IPS-NIHi7 (cell line): ENCODE measurements at regions not wholly inside any gene's neighbourhood (a gene's known extent, or its start where the extent isn't known, plus 50 kb on each side); places are given as distances from the start of the nearest gene placed in this dataset.

Experiments used
- DNase-seq: peaks from one replicate; pipeline ENCODE4 v3.0.0; 2012; ENCODE audit warnings: mixed read lengths; ENCODE audit errors: extremely low spot score

DNA sequence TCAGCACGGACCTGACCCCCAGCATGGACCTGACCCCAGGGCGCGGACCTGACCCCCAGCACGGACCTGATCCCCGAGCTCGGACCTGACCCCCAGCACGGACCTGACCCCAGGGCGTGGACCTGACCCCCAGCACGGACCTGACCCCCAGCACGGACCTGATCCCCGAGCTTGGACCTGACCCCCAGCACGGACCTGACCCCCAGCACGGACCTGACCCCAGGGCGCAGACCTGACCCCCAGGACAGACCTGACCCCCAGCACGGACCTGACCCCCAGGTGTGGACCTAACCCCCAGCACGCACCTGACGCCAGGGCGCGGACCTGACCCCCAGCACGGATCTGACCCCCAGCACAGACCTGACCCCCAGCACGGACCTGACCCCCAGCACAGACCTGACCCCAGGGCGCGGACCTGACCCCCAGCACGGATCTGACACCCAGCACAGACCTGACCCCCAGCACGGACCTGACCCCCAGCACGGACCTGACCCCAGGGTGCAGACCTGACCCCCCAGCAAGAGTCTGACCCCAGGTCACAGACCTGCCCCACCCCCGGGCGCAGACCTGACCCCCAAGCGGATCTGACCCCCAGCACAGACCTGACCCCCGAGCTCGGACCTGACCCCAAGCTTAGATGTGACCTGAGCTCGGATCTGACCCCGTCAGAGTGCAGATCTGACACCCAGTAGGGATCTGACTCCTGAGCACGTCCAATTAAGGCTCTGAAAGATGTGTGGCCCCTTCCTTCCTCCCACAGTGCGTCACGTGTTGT, 98.7 kb downstream of the C16orf95 start:
- DNase-seq: no peak

GRCh38 chr16:87219287-87219909, 97.8 kb downstream of the C16orf95 start:
- no peak for DNase-seq

GRCh38 chr16:87221633-87222032, 95.6 kb downstream of the C16orf95 start:
- DNase-seq: no peak

GRCh38 chr16:87222335-87222734, 94.9 kb downstream of the C16orf95 start:
- DNase-seq: no peak

GRCh38 chr16:87223656-87224248, 93.4 kb downstream of the C16orf95 start:
- no peak for DNase-seq

DNA sequence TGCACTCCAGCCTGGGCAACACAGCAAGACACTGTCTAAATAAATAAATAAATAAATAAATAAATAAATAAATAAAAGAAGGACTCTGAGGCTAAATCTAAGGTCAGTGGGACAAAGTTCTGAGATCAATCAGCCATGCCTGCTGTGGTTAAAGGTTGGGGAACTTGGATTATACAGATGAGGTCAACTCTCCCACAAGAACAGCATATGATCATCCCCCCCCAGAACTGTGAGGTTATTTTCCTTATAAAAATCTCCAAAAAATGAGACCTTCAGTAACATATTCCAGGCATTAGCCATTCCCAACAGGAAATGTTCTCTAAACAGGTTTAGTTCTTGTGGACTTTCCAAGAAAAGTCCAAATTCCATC, 90.3 kb downstream of the C16orf95 start:
- no peak for DNase-seq

GRCh38 chr16:87227296-87227951, 89.8 kb downstream of the C16orf95 start:
- no peak for DNase-seq

DNA sequence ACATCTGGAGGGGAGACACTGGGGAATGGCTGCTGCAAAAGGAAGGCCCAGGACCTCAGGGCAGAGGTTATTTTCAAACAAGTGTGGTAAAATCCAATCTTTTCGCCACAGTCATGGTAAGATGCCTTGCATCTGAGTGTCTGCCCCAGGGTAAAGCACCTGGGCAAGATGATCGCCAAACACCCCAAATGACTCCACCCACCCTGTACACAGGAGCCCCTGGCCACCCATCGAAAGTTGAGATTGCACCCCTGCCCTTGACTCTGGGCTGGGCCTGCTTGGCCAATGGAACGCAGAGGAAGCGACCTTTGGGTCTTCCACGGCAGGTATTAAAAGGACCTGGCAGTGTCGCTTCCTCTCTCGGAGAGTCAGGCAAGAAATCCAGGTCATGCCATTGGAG, 88.8 kb downstream of the C16orf95 start:
- DNase-seq: no peak

- DNase-seq: no peak
Observed at GRCh38 chr16:87229230-87230188, 87.7 kb downstream of the C16orf95 start.

- DNase-seq: no peak
Observed at GRCh38 chr16:87230571-87230970, 86.6 kb downstream of the C16orf95 start.

DNA sequence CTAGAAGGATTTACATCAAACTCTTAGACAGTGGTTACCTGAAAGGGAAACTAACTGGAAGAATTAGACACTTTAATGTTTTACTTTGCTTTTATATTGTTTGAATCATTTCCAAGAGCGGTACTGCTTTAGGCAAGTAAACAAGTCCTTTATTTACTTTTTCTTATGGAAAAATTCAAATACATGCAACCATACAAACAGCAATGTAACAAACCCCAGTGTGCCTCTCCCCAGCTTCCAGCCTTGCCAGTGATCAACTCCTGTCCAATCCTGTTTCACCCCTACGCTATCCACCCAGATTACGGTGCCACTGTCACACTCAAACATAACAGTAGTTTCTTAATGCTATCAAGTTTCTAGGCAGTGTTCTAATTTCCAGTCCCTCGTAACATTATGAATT, 85.9 kb downstream of the C16orf95 start:
- DNase-seq: no peak

DNA sequence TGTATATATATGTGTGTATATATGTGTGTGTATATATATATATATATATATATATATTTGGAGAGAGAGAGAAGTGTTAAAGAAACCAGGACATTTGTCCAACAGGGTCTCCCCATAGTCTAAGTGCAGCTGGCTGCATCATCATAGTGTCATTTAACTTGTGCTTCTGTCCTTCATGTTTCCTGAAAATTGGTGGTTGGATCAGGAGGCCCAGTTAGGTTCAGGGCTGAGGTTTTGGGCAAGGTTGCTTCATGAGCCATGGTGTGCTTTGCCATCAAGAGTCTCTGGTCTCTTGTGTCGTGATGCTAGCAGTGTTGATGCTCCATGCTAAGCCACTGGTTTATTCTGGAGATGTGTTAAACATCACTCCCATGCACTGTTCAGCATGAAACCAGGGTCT, 85.3 kb downstream of the C16orf95 start:
- no peak for DNase-seq

GRCh38 chr16:87233928-87234327, 83.3 kb downstream of the C16orf95 start:
- peak; percentile 61 for DNase-seq

- no peak for DNase-seq
Observed at GRCh38 chr16:87234601-87235000, 82.6 kb downstream of the C16orf95 start.

GRCh38 chr16:87235810-87236515, 81.2 kb downstream of the C16orf95 start:
- peak; percentile 46 for DNase-seq

DNA sequence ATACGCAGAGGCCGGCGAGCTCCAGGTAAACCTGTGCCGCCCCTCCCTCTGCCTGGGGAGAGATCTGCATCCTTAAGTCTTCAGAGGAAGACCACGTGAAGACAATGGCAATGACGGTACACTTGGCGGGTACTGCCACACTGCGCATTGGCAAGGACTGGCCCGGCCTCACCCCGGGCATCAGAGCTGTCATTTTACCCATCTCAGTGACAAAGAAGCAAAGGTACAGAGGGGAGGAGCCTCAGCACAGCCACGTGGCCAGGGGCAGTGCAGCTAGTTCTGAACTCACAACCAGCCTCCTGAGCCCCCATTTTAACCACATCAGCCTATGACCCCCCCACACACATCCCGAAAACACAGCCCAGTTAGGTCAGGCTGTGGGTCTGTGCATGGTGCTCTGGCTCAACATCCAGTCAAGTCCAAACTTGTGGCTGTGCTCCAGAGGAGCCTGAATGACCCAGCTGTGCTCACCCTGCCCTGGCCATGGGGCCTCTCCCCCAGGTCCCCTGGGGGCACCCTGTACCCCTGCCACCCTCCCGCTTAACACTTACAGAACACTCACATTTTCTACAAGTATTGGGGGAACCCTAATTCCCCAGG, 80.6 kb downstream of the C16orf95 start:
- DNase-seq: no peak

DNA sequence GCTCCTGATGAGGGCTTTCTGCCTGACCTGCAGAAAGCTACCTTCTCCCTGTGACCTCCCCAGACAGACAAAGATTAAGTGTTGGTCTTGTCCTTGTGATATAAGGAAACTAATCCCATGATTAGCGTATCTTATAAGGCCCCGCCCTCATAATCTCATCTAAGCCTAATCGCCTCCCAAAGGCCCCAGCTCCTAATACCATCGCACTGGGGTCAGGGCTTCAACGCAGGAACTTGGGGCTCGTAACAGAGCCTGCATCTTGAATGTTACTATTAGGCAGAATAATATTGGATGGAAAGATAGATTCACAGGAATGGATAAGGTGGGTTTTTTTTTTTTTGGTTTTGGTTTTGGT, 78.9 kb downstream of the C16orf95 start:
- no peak for DNase-seq

DNA sequence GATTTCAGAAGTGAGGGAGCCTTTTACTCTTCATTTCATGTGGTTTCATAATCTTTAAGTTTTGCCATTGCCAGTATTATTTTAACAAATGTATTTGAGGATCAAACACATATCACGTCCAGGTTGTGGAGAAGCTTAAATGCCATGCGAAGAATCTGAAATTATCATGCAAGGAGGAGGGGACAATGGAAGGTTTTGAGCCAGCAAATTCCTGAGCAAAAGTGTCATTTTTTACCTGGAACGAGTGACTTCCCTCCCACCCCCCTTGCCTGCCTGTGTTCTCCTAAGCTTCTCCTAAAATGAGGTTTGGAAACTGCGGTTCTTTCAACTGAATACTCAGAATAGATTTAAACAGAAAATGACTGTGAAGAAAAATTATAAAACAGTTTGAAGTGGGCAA, 77.6 kb downstream of the C16orf95 start:
- no peak for DNase-seq

DNA sequence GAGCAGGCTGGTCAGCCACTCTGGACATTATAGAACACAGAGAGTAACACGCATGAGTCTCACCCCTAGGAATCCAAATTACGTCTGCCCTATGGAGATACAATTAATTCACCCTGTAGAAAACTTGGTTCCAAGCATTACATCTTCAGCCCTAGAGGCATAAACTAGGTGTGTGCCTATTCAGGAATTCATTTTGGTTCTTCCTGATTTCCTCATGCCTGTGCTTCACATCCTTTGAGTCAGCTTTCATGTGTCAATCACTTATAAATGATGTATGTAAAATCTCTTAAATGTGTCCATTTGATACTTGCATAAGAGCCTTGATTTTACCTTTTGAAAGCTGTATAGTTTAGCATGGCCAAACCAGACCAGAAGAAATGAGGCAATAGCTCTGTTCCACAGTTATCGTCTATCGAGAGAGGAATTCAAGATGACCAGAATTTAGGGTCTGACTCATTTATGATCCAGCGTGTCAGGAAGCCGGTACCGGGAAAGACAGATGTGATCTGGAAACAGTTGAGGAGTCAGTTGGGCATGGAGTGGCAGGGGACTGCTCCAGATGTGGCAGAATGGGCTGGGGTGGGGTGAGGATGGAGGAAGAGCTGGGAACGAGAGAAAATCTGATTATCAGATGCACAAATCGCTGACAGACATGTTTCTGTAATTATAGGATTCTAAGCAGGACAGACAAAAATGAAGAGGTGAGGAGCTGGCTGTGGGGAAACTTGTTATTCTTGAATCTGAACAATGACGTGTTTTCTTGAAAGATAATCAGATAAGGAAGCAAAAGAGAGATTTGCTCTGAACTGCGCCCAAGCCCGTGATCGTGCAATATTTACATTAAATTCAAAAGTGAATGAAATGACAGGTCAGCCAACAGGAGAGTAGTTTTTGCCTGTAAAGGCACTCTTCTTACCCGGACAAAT, 76.7 kb downstream of the C16orf95 start:
- no peak for DNase-seq
